ENCODE measurements at regions not wholly inside any gene's neighbourhood (a gene's known extent, or its start where the extent isn't known, plus 50 kb on each side); places are given as distances from the start of the nearest gene placed in this dataset.
"Not testable (repeated sequence)": the region's sequence is repeated elsewhere in the genome, so short reads cannot be mapped to it uniquely, and the experiment has no call there.

GRCh38 chr16:29254676-29255495, 151.6 kb downstream of the NPIPB11 start:
- H3K79me2 ChIP-seq (ENCODE audit: insufficient read depth, low read length) = no peaks in the 10 kb centered on the region
- no peaks in the 10 kb centered on the region for H3K4me1 ChIP-seq (ENCODE audit: control insufficient read depth in 1 of 2, insufficient read depth in 2 of 2, low read length in 2 of 2)
- no peak for DNase-seq
- no peak overlapping the region for H3K4me3 ChIP-seq (replicated peaks in 1 of 3; ENCODE audit: low read depth in 2 of 3, low read length in 3 of 3)
- H3K27me3 ChIP-seq (ENCODE audit: control insufficient read depth in 2 of 2, insufficient read depth in 2 of 2, low read length in 2 of 2) = no peaks in the 10 kb centered on the region
- no peaks in the 10 kb centered on the region for H3K4me1 Mint-ChIP-seq
- H3K9me3 Mint-ChIP-seq = peaks cover 0 to 17% (median 11%) of the 10 kb centered on the region in 7 donors
- no peak overlapping the region for H2AFZ ChIP-seq (ENCODE audit: insufficient read depth, low read depth, low read length, poor library complexity, severe bottlenecking)
- no peak overlapping the region for H3K27ac ChIP-seq (ENCODE audit: low read depth in 1 of 2, low read length in 2 of 2)
- H3K9me3 ChIP-seq (replicated peaks in 1 of 2; ENCODE audit: control insufficient read depth in 1 of 2, insufficient read depth in 1 of 2, low read length in 2 of 2) = peaks cover 0 to 3% of the 10 kb centered on the region in 2 donors
- no peak overlapping the region for H3K4me2 ChIP-seq (replicated peaks; ENCODE audit: extremely low read depth, low read length, poor library complexity, severe bottlenecking)
- H3K9ac ChIP-seq (ENCODE audit: insufficient read depth, low read length, poor library complexity, severe bottlenecking) = no peak overlapping the region
- TF ChIP-seq, protein P1, sequence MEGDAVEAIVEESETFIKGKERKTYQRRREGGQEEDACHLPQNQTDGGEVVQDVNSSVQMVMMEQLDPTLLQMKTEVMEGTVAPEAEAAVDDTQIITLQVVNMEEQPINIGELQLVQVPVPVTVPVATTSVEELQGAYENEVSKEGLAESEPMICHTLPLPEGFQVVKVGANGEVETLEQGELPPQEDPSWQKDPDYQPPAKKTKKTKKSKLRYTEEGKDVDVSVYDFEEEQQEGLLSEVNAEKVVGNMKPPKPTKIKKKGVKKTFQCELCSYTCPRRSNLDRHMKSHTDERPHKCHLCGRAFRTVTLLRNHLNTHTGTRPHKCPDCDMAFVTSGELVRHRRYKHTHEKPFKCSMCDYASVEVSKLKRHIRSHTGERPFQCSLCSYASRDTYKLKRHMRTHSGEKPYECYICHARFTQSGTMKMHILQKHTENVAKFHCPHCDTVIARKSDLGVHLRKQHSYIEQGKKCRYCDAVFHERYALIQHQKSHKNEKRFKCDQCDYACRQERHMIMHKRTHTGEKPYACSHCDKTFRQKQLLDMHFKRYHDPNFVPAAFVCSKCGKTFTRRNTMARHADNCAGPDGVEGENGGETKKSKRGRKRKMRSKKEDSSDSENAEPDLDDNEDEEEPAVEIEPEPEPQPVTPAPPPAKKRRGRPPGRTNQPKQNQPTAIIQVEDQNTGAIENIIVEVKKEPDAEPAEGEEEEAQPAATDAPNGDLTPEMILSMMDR (IDR thresholded peaks at IDR 0.05) = no peak
- H3K4me3 Mint-ChIP-seq = no peak overlapping the region
- intact Hi-C loops (cut with micrococcal nuclease) = no loop called here
- peak overlapping the region in 3 of 7 donors; percentile 37 to 52 (median 50) for H3K27ac Mint-ChIP-seq
- peaks cover 57 to 76% of the 10 kb centered on the region in 2 donors for H3K36me3 Mint-ChIP-seq
- peaks cover 0 to 3% (median 1%) of the 10 kb centered on the region in 3 donors for H3K27me3 Mint-ChIP-seq (ENCODE audit: low read depth in 3 of 3)
- 98% methylated on average over 19 of the region's 33 CpGs for WGBS (ENCODE audit: insufficient coverage)
- H3K36me3 ChIP-seq (replicated peaks in 1 of 2; ENCODE audit: control insufficient read depth in 1 of 2, insufficient read depth in 2 of 2, low read length in 2 of 2) = peaks cover 12 to 26% of the 10 kb centered on the region in 2 donors
- no peaks in the 10 kb centered on the region for H4K20me1 ChIP-seq (ENCODE audit: insufficient read depth, low read length)

- H3K9me3 ChIP-seq (replicated peaks in 1 of 2; ENCODE audit: control insufficient read depth in 1 of 2, insufficient read depth in 1 of 2, low read length in 2 of 2); H3K4me3 Mint-ChIP-seq; H3K4me1 ChIP-seq (ENCODE audit: control insufficient read depth in 1 of 2, insufficient read depth in 2 of 2, low read length in 2 of 2); H3K27me3 ChIP-seq (ENCODE audit: control insufficient read depth in 2 of 2, insufficient read depth in 2 of 2, low read length in 2 of 2); H3K9ac ChIP-seq (ENCODE audit: insufficient read depth, low read length, poor library complexity, severe bottlenecking); H3K27me3 Mint-ChIP-seq (ENCODE audit: low read depth in 3 of 3); H3K4me1 Mint-ChIP-seq; H3K4me2 ChIP-seq (replicated peaks; ENCODE audit: extremely low read depth, low read length, poor library complexity, severe bottlenecking); H3K27ac ChIP-seq (ENCODE audit: low read depth in 1 of 2, low read length in 2 of 2); H3K4me3 ChIP-seq (replicated peaks in 1 of 3; ENCODE audit: low read depth in 2 of 3, low read length in 3 of 3); H3K79me2 ChIP-seq (ENCODE audit: insufficient read depth, low read length); H2AFZ ChIP-seq (ENCODE audit: insufficient read depth, low read depth, low read length, poor library complexity, severe bottlenecking); H4K20me1 ChIP-seq (ENCODE audit: insufficient read depth, low read length); intact Hi-C loops (cut with micrococcal nuclease); DNase-seq: not testable (repeated sequence)
- peaks cover 12 to 26% of the 10 kb centered on the region in 2 donors for H3K36me3 ChIP-seq (replicated peaks in 1 of 2; ENCODE audit: control insufficient read depth in 1 of 2, insufficient read depth in 2 of 2, low read length in 2 of 2)
- peak overlapping the region in 2 of 7 donors; percentile 50 to 84 for H3K27ac Mint-ChIP-seq
- peaks cover 59 to 75% of the 10 kb centered on the region in 2 donors for H3K36me3 Mint-ChIP-seq
- peaks cover 0 to 17% (median 14%) of the 10 kb centered on the region in 7 donors for H3K9me3 Mint-ChIP-seq
- WGBS (ENCODE audit: insufficient coverage) = 85% methylated on average over 19 of the region's 35 CpGs
Observed at GRCh38 chr16:29253716-29254590, 152.6 kb downstream of the NPIPB11 start.

GRCh38 chr16:29253066-29253590, 153.4 kb downstream of the NPIPB11 start:
- Histone ChIP-seq H3K36me3 (replicated peaks in 1 of 2; ENCODE audit: control insufficient read depth in 1 of 2, insufficient read depth in 2 of 2, low read length in 2 of 2) (peaks cover 12 to 26% of the 10 kb centered on the region in 2 donors), H3K4me1 (ENCODE audit: control insufficient read depth in 1 of 2, insufficient read depth in 2 of 2, low read length in 2 of 2) (peaks cover 9 to 10% of the 10 kb centered on the region in 2 donors)
- H3K36me3 Mint-ChIP-seq = peaks cover 59 to 77% of the 10 kb centered on the region in 2 donors
- H2AFZ ChIP-seq (ENCODE audit: insufficient read depth, low read depth, low read length, poor library complexity, severe bottlenecking); H3K27ac ChIP-seq (ENCODE audit: low read depth in 1 of 2, low read length in 2 of 2); intact Hi-C loops (cut with micrococcal nuclease); H3K27me3 Mint-ChIP-seq (ENCODE audit: low read depth in 3 of 3); H3K4me3 Mint-ChIP-seq; DNase-seq; H3K9me3 ChIP-seq (replicated peaks in 1 of 2; ENCODE audit: control insufficient read depth in 1 of 2, insufficient read depth in 1 of 2, low read length in 2 of 2); H3K4me1 Mint-ChIP-seq; H3K4me2 ChIP-seq (replicated peaks; ENCODE audit: extremely low read depth, low read length, poor library complexity, severe bottlenecking); H3K4me3 ChIP-seq (replicated peaks in 1 of 3; ENCODE audit: low read depth in 2 of 3, low read length in 3 of 3); H3K9ac ChIP-seq (ENCODE audit: insufficient read depth, low read length, poor library complexity, severe bottlenecking); H3K79me2 ChIP-seq (ENCODE audit: insufficient read depth, low read length); H3K27me3 ChIP-seq (ENCODE audit: control insufficient read depth in 2 of 2, insufficient read depth in 2 of 2, low read length in 2 of 2); H4K20me1 ChIP-seq (ENCODE audit: insufficient read depth, low read length): not testable (repeated sequence)
- peak overlapping the region in 3 of 7 donors; percentile 8 to 84 (median 21) for H3K27ac Mint-ChIP-seq
- 96% methylated on average over 7 of the region's 7 CpGs for WGBS (ENCODE audit: insufficient coverage)
- H3K9me3 Mint-ChIP-seq = peaks cover 3 to 18% (median 14%) of the 10 kb centered on the region in 7 donors
